HG02938 (cell line): ENCODE measurements at regions not wholly inside any gene's neighbourhood (a gene's known extent, or its start where the extent isn't known, plus 50 kb on each side); places are given as distances from the start of the nearest gene placed in this dataset.
"Not testable (repeated sequence)": the region's sequence is repeated elsewhere in the genome, so short reads cannot be mapped to it uniquely, and the experiment has no call there.

Experiments used
- ATAC-seq: cut with Tn5 transposase; IDR thresholded peaks from one replicate; pipeline ENCODE4 v1.9.1; 2021; ENCODE audit warnings: mild to moderate bottlenecking, moderate library complexity; ENCODE audit not compliant: unreplicated experiment

DNA sequence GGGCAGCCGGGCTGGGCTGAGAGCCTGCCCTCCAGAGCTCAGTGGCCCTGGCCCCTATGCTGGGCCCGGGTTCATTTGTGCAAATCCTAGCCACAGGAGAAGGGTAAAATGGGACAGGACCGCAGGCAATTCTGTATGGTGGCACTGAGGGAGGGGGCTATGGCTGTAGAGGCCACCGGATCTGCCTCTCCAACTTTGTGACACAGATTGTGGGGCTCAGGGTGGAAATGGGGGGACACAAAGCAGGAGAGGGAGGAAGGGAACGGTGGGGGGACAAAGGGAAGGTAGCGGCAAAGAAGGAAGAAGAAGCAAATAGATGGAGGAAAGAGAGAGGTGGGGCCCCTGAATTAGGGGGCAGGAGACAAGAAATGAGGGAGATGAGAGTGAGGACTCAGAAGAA, 201.1 kb downstream of the SMAD2 start:
- ATAC-seq, result no peak

DNA sequence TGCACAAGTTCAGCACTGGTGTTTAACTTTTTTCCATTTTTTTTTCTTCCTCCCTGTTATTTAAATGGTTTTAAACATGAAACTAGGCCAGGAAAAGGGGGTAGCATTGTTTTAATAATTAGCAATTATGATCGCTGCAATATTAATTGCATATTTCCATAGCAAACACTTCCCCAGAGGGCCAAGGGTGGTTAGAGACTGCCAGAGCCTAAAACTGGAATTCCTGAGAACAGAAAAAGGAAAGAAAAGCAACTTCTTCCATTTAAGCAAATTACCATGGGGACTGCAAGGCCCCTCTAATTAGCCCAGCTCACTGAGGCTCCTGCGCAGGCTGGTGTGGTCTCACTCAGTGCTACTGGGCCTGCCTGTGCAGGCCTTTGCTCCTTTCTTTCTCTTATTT, 201.5 kb downstream of the SMAD2 start:
- no peak for ATAC-seq

DNA sequence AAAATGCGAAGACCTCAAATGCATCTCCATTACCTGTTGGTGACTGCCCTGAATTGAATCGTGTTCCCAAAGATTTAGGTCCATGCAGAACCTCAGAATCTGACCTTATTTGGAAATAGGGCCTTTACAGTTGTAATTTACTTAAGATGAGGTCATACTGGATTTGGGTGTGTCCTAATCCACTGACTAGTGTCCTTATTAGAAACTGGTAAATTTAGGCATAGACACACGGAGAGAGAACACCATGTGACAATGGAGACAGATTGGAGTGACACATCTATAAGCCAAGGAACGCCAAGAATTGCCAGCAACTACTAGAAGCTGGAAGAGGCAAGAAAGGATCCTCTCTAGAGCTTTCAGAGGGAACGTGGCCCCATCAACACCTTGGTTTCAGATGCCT, 203.1 kb downstream of the SMAD2 start:
- ATAC-seq, result no peak

DNA sequence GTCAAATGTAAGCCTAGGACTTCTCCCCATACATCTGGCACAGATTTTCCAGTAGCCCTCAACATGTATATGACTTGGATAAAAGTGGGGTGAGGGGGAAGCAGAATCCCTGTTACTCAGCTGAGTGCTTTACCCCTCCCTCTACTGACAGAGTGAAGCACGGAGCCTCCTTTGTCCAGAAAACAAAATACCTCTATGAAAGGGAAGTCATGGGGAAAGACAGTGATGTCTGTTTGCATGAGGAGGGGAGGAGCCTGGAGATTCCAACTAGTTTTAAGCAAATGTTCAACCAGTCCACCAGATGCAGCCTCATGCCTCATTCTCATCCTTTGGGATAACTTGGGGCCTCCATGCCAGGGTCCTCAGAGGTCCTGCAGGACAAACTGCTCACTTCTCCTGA, 203.9 kb downstream of the SMAD2 start:
- no peak for ATAC-seq

DNA sequence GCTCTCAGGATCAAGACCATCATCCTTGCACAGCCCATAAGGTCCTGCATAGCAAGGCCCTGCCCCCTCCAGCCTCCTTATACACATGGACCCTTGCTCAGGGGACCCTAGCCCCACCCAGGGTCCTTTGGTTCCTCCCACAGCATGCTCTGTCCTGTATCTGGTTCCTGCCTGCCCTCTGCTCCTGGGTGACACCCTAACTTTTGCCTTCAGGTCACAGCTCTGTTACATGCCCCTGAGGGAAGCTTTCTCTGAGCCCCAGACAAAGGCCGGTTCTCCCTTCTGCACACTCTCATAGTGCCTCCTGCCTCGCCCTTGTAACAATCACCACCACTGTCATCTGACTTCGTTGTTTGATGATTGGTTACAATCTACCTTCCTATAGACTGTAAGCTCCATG, 204.8 kb downstream of the SMAD2 start:
- no peak for ATAC-seq

DNA sequence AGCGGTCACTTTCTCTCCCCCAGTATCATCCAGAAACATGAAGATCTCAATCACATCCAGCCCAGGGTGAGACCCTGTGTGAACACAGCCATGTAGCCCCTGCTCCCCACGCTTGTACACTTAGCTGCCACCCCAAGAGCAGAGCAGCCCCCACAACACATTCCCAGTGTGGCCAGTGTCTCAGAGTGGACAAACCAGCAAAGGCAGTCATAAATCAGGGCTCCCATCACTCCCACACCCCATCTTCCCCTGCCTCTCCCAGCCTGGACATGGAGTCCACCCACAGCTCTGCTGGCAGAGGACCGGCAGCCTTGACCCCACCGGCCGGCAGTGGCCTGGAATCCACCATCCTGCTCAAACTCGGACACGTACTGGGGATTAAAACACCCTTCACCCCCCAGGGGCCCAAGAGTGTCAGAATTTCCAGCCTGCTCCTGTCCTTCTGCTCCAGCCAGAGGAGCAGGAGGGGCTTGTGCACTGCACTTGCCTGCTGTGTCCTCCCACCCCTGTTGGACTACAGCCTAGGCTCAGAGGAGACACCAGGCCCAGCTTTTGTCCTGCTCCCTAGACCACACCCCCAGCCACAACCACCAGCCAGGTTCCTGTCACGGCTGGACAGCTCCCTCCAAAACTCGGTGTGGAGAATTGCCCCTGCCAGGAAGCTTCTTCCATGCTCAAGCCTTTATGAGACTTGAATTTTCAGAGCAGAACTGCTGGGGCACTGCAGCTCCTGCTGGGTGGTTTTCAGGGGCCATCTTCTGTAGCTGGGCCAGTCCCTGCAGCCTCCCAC, 206.1 kb downstream of the SMAD2 start:
- no peak for ATAC-seq

DNA sequence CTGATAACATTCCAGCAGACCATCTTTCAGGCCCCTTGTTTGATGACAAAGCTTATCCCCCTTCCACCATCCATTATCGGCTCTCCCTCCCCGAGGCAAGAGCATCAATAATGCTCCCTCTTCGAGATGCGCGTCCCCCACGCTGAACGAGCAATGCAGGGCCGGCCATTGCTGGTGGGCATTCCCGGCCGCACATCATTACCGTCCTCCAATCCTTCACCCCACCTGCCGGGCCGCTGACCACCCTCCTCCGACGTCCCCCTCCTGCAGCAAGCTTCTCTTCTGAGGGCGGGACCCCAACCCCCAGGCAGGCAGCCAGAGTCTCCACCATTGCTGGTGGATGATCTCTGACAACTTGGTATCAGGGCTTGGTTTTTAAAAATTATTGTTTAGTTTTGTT, 208.6 kb downstream of the SMAD2 start:
- no peak for ATAC-seq

DNA sequence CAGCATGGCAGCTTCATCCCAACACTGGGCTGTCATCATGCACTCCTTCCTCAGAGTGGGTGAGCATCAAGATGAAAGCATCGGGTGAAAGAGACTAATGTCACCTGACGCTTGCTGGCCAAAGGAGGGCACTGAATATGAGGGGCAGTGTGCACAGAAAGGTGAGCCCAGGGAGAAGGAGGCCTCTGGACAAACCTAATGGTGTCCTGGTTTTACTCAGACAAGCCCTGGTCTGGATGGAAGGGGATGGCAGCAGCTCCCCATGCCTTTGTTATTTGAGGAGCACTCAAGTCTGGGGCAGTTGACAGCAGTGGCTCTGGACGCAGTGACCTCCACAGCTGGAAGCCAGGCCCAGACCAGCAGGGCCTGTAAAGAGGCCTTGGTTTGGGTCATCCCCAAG, 209.7 kb downstream of the SMAD2 start:
- no peak for ATAC-seq

DNA sequence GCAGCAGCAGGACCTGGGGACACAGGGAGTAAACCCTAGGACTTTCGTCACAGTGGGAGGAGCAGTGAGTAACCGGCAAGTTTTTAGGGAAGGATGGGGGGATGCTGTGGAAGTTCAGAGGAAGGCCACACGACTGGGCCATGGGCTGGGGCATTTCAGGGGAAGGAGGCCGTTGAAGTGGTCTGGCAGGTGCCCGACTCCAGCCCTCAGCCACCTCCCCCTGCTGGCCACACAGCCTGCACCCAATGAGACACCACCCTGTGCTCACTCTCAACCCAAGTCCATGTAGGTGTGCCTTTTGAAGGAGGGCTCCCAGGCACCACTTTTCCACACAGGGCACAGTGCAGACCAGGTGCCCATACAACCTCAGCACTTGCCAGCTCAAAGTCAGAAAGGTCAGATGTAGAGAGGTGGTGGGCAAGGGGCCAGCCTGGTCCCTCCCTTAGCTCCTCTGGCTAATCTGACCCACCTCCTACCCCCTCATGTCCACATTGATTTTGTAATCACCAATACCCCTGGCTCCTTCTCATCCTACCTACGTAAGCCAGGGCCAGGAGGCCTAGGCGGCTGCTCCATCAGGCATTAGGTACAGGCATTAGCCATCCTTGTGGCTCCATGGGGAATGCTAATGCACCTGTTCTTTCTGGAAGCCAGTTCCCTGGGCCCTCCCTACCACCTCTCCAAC, 211.2 kb downstream of the SMAD2 start:
- no peak for ATAC-seq

DNA sequence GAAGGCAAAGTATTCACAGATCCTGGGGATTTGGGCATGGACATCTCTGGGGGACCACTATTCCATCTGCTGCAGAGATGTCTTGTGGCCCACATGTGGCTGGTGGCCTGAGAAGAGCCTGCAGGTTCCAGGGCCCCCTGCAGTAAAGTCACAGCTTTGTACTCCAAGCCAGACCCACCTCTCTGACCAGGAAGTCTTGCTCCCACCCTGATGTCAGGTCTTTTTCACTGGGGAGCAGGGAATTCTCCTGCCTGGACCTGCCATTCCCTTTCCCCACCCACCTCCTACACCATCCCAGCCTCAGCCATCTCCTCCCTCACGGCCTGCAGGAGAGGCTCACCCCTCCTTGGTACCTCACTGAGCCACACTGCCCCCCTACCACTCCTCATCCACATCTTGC, 211.8 kb downstream of the SMAD2 start:
- ATAC-seq, result no peak

DNA sequence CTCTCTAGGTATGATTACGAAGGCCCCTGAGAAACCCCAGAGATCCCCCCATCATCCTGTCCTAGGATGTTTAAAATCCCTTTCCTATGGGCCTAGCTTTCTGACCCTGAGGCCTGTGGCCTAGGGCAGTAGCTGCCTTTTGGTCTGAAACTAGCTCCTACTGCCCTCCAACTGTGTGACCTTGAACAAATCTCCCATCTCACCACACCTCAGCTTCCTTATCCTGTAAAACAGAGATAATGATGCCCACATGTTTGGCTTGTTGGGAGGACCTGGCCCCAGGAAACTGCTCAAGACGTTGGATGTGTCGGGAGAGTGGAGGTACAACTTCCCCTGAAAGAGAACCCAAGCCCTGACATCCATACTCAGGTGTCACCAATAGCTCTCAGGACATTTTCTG, 213.2 kb downstream of the SMAD2 start:
- no peak for ATAC-seq

DNA sequence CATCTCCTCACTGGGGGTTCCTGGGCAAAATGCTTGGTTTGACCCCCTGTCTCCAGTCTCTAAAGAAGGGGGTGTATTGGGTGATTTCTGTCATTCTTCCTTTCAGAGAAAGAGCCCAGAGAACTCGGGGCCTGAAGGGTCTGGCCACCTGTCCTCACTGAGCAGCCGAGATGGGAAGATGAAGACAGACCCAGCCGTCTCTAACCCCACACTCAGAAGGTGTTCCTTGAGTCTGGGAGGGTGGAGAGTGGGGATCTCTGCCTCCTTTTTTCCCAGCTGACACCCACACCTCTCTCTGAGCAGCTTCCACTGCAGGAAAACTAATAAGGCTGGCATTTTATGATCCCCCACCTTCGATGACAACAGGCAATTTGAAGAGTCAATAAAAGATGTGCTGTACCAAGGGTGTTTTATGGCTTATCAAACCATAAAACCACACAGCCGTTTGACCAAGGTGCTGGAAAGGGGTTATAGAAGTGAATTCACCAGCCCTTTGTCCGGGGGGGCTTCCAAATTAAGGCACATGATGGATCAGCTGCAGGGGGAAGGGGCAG, 213.8 kb downstream of the SMAD2 start:
- ATAC-seq, result no peak

DNA sequence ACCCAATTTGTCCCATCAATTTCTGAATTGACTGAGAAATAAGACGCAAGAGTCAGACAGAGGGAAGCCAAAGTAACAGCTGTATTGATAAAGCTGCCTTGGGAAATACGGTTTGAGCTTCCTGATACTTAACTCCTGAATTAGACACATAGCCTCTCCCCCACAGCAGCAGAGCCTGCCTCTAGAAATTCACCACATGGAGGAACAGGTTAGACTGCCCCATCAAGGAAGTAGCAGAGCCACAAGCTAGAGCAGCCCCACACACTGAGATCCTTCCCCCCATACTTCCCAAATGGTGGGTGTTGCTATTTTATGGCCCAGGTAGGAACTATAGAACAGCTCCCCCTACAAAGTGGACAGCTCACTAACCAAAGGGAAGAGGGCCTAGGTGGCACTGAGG, 220.0 kb downstream of the SMAD2 start:
- ATAC-seq, result no peak

DNA sequence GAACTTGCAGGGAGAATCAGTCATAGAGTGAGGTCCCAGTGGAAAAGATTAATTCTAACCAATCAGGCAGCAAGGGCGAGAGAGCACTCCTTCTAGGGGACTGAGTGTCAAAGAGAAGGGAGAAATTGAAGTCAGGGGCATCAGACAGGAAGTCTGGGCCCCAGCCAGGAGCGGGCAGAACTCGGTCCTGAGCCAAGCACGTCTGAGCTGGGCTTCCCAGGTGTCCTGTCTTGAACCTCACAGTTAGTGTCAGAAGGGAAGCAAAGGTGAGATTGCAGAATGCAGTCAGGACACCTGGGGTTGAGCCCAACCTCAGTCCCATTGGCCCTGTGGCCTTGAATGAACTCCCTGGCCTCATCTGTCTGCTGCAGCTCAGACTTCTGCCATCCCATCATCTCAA, 220.9 kb downstream of the SMAD2 start:
- no peak for ATAC-seq

DNA sequence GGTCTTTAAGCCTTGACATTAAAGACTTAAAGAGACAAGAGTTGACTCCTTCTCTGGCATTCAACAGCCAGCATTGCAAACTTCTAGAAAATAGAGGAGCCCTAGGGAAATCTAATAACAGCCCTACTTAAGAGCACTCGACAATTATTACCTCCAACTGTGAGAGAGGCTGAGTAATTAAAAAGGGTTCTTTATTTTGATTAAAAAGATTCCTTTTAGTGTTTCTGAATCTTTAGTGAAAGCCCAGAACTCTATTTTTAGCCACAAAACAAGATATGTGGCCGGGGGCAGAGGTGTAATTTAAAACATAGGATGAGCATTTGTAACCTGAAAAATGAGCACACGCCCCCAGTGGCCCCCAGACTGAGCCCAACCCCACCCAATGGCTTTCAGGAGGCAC, 222.3 kb downstream of the SMAD2 start:
- no peak for ATAC-seq

DNA sequence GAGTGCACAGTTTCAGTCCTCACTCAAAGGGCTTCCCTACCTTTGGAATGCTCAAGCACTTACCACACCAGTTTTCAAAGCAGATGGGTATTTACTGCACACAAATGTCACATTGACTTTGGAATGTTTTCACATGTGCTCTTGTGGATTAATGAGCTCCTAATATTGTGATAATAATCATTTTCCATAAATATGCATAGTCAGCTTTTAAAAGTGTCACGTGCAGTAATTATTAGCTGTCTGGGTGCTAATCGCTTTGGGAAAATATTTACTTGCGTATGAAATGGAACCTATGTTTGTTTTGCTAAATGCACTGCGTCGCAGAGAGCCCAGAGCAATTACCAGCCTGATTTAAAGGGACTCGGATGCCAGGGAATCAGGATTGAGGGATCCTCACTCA, 229.3 kb downstream of the SMAD2 start:
- no peak for ATAC-seq

DNA sequence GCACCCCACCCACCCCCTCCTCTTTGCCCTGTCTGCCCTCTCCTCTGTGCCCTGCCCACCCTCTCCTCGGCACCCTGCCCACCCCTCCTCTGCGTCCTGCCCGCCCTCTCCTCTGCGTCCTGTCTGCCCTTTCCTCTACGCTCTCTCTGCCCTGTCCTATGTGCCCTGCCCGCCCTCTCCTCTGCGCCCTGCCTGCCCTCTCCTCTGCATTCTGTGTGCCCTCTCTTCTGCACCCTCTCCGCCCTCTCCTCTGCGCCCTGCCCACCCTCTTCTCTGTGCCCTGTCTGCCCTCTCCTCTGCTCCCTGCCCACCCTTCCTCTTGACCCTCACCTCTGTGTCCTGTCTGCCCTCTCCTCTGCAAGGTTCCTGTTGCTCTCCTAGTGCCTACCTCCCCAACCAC, 233.6 kb downstream of the SMAD2 start:
- ATAC-seq, result no peak

DNA sequence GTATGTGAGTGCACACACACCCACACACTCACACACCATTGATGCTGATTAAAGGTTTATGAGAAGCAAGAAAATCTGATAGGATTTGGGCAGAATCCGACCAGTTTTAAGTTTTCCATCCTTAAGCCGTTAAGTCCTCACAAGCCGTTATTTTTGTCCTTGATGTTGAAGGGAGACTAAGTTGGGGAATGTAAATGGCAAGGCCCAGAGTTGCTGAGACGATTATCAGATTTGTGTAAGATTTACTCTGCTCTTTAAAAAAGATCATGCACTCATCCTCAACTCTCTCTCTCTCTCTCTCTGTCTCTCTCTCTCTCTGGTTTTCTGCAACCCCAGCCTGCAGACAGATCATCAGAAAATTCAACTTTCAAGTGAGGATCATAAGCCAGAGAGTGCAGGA, 238.8 kb downstream of the SMAD2 start:
- no peak for ATAC-seq

DNA sequence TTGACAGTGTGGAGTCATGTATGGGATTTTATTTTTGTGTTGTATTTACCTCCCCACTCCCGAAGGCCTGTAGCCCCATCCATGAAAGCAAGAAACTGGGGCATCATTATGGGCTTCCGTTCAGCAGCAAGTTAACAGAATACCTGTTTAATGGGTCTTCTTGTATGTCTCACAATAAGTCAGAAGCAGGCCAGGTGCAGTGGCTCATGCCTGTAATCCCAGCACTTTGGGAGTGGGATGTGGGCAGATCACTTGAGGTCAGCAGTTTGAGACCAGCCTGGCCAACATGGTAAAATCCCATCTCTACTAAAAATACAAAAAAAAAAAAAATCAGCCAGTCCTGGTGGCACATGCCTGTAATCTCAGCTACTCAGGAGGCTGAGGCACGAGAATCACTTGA, 239.7 kb downstream of the SMAD2 start:
- ATAC-seq, result not testable (repeated sequence)

DNA sequence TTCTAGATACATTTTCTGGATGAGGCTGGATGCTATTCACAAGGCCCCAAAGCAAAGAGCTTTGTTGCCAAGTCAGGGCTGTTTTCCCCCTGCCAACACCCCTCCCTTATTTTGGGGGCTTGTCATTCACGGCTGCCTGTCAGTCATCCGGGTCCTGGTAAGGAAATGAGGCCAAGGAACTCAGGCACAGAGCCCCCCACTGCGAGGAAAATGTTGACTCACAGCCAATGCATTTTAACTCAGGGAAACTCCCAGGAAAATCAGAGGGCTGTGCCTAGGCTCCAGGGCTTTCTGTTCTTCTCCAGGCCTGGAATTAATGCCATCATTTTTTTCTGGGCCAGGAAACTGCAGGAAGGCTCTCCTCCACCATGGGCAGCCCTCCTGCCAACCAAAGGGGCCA, 241.1 kb downstream of the SMAD2 start:
- no peak for ATAC-seq

DNA sequence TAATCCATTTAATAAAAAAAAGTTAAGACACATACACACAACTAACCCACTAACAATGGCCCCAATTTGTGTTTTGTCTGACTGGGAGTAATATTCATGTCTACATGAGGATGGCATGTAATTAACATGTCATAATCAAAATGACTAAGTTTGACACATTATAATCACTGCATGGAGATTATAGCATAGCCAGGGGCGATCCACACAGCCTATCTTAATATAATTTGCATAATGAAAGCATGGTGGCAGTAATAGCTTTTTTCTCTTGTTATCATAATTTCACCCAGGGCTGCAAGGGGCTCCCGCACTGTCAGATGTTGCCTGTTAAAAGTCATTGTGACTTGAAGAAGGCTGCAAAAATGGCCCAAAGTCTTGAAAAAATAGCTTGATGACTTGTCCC, 243.7 kb downstream of the SMAD2 start:
- ATAC-seq, result no peak

DNA sequence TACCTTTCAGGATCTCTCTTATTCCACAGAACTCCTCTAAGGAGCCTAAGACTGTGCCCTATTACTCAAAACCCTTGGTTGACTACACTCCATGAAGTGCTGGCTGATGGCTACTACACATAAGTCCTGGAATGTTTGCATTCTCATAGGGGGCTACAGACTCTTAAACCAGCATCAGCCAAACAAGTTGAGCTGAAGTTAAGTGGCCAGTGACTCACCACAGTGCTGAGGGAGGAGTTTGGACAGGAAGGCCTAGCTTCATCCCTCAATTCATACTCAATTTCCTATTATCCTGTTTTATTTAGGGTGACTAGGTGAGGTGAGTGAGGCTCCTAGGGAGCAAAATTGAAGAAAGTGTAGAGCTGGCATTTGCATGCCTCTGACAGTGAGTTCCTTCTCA, 246.7 kb downstream of the SMAD2 start:
- ATAC-seq, result no peak
